GM21423 (cell line): ENCODE measurements at regions not wholly inside any gene's neighbourhood (a gene's known extent, or its start where the extent isn't known, plus 50 kb on each side); places are given as distances from the start of the nearest gene placed in this dataset.

ENCODE experiments used
- ATAC-seq: cut with Tn5 transposase; IDR thresholded peaks from one replicate; pipeline ENCODE4 v1.9.1; 2021; ENCODE audit warnings: mild to moderate bottlenecking, moderate library complexity; ENCODE audit not compliant: unreplicated experiment

- no peak for ATAC-seq
Measured at GRCh38 chr4:176383273-176384077, 63.7 kb downstream of the SPCS3 start.

- no peak for ATAC-seq
Measured at GRCh38 chr4:176385601-176386000, 65.8 kb downstream of the SPCS3 start.

- ATAC-seq: no peak
Measured at GRCh38 chr4:176387571-176387970, 67.8 kb downstream of the SPCS3 start.

- ATAC-seq: no peak
Measured at GRCh38 chr4:176393306-176394013, 73.7 kb downstream of the SPCS3 start.

DNA sequence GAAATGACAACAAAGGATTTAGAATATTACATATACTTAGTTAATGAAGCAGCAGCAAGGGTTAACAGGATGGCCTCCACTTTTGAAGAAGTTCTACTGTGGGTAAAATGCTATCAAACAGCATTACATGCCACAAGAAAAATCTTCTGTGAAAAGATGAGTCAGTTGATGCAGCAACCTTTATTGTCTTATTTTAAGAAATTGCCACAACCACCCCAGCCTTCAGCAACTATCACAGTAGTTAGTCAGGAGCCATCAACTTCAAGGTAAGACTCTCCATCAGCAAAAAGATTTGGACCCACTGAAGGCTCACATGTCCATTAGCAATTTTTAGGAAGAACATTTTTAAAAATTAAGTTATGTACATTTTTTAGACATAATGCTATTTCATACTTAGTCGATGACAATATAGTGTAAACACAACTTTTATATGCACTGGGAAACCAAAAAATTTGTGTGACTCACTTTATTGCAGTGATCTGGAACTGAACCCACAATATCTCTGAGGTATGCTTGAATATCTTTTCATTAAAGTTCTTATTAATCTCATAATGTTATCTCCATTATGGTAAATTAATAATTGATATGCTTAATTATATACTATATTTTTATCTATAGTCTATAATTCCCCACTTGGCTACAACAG, 81.2 kb downstream of the SPCS3 start:
- ATAC-seq: no peak

GRCh38 chr4:176404621-176405020, 84.9 kb downstream of the SPCS3 start:
- no peak for ATAC-seq

GRCh38 chr4:176406297-176406696, 86.5 kb downstream of the SPCS3 start:
- no peak for ATAC-seq

DNA sequence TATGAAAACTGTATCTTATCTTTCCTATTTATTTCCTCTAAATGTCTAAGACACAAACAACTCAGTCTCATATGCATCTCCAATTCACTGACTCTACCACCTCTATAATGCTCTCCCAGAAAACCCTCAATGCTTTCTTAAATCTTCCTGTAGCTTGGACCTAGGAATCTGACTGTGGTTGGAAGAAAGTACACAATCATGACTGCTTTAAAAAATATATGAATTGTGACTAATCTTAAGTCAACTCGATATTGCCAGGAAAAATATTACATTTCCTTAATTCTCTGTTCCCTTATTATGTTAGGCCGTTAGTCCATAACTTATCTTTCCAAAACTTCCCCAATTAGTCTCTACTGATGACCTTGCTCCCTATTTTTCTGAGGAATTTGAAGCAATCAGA, 87.0 kb downstream of the SPCS3 start:
- ATAC-seq: no peak

GRCh38 chr4:176409627-176410026, 89.9 kb downstream of the SPCS3 start:
- no peak for ATAC-seq

- ATAC-seq: peak; percentile 63
Measured at GRCh38 chr4:176413171-176413570, 93.4 kb downstream of the SPCS3 start.

DNA sequence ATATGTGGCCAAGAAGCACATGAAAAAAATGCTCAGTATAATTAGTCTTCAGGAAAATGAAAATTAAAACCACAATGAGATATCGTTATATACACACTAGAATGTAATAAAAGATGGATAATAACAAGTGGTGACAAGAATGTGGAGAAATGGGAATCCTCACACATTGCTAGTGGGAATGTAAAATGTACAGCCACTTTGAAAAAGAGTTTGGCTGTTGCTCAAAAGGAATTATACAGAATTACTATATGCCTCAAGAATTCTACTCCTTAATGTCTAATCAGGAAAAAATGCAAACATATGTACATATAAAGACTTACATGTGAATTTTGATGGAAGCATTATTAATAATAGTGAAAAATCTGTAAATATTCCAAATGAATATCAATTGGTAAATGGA, 102.2 kb downstream of the SPCS3 start:
- ATAC-seq: no peak

DNA sequence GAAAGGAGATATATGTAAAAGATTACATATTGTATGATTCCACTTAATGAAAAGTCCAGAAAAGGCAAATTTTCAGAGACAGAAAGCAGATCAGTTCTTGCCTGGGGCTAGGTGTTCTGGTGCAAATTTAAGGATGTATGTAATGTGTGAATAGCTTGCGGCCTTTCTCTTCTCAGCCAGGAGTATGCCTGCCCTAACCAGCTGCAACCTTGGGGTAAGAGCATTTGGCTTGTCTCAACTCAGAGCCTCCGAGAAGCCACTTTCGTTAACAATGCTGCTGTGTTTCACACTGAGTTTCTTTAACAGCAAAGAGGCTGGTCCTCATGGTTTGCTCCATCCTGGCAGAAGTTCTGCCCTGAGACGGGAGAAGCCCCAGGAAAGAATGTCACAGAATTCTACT, 102.7 kb downstream of the SPCS3 start:
- no peak for ATAC-seq

DNA sequence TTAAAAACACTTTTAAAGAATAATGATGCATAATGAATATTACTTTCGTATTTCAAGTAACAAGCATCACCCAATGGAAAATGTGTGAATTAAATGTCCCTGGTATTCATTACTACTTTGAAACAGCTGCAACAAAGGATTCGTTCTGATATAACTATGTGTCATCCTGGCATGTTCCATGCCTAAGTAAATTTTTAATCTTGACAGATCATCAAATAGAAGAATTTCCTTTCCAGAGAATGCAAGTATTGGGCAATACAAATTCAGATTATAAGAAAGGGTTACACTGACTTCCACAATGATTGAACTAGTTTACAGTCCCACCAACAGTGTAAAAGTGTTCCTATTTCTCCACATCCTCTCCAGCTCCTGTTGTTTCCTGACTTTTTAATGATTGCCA, 105.3 kb downstream of the SPCS3 start:
- ATAC-seq: no peak

- no peak for ATAC-seq
Measured at GRCh38 chr4:176432811-176433540, 113.2 kb downstream of the SPCS3 start.

DNA sequence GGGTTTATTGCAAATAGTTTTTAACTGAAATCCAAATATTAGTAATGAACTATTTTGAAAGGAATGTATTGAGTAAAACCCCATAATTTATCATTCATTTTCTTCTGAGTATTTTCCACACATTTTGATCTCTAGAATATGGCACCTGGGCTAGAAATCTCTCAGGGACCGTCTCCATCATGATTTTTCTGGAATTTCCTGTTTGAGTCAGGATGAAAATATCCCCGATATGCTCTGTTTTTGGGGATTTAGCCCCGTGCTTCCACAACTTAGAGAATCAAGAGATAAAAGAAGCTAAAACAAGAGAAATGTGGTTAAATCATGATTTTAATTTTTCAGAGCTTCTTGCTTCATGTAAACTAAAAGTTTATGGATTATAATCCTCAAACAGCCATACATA, 114.2 kb downstream of the SPCS3 start:
- ATAC-seq: no peak

- no peak for ATAC-seq
Measured at GRCh38 chr4:176435901-176436292, 116.1 kb downstream of the SPCS3 start.

DNA sequence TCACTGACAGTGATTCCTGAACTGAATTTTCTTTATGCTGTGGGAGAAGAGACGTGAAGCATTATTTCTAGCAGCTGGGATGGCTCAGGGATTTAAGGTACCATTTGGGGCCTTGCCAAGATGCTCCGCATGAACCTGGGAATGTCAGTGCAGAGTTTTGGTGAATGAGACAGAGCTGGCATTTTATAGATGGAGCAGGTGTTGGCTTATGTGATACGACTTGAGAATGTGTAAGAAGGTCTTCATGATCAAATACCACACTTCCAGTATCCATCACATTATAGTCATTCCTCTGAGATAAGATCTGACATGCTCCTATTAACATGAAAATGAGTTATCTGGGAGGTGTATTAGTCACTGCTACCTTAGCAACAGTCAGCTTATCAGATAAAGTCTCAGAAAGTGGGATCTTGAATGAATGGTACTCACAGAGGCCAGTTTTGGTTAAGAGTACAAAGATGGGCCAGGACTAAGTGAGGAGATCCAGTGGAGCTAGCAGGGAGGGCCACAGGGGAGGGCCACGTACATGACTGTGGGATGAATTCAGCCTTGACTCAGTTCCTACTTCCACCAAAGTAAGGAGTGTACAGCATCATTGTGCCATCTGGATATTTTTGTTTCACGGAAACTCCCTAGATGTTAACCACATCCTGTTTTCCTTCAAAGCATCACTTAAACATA, 116.7 kb downstream of the SPCS3 start:
- ATAC-seq: peak; percentile 64

- ATAC-seq: no peak
Measured at GRCh38 chr4:176437756-176438155, 118.0 kb downstream of the SPCS3 start.

DNA sequence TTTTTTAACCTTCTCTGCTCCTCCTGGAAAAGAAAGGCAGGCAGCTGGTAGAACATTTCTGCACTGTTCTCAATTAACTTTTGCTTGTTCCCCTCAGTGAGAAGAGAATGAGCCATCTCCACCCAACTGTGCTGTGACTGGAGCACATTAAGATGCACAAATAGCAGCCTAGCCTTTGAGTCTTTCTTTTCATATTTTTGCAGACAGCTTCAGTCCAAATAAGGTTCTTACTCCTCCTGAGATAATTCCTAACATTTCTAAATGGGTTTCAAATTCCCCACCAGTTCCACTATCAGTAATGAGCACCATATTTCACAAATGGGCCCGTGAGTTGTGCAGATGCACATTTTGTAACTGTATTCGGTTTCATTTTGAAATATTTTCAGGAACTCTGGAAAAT, 118.6 kb downstream of the SPCS3 start:
- no peak for ATAC-seq

DNA sequence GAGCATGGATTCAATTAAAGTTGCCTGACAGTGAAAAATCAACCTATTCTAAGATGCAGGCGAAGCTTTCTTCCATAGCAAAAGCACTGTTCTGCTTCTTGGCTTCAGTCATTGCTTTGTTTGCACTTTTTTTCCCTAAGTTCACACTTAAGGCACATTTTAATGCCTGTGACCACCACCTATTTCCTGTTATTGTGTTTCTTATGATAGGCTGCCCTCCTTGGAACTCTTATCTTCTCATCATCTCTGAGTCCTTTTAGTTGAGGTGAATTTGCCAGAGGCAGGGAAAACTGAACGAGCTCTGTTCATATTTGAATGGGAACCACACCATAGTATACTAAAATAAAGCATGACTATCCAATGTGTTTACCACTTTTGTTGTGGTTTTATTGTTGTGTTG, 119.8 kb downstream of the SPCS3 start:
- ATAC-seq: no peak

DNA sequence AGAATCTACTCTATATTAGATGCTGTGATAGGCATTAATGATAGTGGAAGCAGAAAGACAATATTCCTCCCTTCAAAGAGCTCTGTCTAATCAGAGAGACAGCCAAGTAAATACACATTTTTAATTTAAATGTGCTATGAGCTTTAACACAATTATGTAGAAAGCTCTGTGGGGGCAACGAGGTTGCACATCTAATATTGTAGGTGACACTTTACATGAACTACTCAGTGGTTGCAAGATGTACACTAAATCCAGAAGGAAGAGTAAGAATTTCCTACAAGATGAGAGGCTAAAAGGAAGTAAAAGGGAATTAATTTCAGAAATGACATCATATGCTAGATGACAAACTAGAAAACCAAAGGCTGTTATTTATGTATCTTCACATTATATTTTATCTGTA, 120.9 kb downstream of the SPCS3 start:
- ATAC-seq: no peak
